ENCODE measurements at regions not wholly inside any gene's neighbourhood (a gene's known extent, or its start where the extent isn't known, plus 50 kb on each side); places are given as distances from the start of the nearest gene placed in this dataset.
"Not testable (repeated sequence)": the region's sequence is repeated elsewhere in the genome, so short reads cannot be mapped to it uniquely, and the experiment has no call there.

DNA sequence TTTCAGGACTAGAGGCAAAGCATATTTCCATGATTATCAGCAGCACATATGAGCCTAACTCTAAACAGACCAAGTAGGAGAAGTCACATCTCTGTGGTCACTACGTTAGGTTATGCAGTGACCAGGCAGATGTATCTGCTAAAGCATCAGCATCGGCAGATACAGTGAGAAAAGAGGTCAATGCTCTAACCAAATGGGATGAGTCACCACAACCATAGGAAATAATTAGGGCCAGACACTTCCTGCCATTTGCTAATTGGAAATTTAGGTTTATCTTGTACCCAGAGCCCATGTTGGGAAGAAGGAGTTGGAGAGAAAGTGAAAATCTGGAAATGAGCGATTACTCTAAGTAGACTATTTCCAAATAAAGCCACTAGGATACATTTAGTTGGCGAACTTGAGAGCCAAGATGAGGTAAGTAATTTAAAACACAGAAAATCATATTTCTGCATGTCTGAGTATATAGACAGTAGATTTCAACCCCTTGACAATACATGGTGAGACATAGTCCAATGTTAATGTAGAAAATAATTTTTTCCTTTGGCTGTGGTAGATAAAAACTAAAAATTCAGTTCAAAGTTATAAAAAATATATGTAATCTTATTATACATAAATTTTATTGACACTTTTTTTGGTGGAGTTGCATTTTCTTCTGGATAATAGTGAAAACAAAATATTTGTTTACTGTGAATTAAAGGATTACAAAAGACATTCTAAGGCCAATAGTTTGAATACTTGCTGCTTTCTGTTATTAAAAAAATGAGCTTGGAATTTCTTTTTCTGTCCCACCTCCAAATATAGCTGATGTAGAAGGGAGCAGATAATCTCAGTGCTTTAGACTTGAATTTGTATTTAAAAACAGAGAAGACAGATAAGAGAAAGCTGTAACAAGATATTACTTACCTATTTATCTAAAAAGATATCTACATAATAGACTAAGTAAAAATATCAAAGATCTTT is 104.4 kb upstream of the CSNK1A1L start:
- DNase-seq, result no peak

DNA sequence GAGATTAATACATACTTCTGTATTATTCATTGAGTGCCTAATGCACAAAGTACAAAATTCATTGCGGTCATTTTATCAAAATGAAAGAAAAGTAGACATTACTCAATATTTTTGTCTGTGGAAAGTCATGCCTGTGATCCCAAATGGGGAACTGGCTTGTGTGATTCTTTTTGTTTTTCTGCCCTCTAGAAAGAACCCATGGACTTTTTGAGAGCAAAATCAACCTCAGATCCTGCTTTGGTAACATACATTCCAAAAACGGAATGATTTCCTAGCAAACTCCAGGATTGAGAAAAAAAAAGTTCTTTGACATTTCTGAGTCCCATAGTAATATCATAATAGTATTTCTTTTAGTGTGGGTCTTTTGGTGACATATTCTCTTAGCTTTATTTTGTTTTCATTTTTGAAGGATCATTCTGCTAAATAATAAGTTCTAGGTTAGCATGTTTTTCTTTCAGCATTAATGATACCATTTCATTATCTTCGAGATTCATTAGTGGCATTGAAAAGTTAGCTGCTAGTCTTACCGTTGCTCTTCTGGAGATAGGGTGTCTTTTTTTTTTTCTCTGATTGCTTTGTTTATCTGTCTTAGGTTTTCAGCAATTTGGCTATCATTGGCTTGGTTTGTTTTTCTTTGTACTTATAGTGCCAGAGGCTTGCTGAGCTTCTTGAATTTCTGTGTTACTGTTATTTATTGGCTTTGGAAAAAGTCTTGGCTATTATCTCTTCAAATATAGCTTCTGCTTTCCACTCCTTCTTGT is 102.4 kb upstream of the CSNK1A1L start:
- no peak for DNase-seq

DNA sequence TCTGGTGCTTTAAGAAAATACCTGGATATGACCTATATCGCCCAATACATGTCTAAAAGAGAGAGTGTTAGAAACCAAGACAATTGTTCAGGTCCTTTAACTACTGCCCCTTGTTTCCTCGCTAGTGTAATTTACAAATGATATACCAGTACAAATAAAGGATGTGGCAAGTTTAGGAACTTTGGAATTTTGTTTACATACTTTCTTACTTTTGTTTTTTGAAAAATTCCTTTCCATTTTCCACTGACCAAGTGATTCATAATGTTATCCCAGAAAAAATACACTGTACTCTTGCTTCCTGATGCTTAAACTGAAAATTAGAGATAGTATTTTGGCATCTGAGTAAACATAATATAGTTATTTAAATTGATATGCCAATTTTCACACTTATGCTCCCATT is 96.8 kb upstream of the CSNK1A1L start:
- no peak for DNase-seq

GRCh38 chr13:37201081-37201480 is 95.6 kb upstream of the CSNK1A1L start:
- DNase-seq, result no peak

GRCh38 chr13:37198629-37199028 is 93.2 kb upstream of the CSNK1A1L start:
- DNase-seq, result no peak

DNA sequence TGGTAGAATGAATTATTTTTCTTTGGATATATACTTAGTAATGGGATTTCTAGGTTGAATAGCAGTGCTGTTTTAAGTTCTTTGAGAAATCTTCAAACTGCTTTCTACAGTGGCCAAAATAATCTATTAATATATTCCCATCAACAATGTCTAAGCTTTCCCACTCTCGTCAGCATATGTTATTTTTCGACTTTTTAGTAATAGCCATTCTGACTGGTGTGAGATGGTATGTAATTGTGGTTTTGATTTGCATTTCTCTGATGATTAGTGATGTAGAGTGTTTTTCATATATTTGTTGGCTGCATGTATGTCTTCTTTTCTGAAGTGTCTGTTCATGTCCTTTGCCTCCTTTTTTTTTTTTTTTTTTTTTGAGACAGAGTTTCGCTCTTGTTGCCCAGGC is 90.2 kb upstream of the CSNK1A1L start:
- no peak for DNase-seq

DNA sequence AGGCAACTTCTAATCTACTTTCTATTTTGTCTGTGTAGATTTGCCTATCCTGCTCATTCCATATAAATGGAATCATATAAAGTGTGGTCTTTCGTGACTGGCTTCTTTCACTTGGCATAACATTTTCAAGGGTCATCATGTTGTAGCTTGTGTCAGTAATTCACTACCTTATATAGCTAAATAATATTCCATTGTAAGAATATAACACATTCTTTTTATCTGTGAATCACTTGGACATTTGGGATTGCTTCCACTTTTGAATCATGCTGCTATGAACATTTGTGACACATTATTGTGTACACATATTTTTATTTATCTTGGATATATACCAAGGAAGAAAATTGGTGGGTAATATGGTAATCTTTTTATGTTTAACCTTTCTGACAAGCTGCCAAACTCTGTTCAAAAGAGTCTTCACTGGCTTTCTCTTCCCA is 89.0 kb upstream of the CSNK1A1L start:
- no peak for DNase-seq

GRCh38 chr13:37192956-37193355 is 87.5 kb upstream of the CSNK1A1L start:
- DNase-seq, result no peak

- DNase-seq, result no peak
These were observed 82.2 kb upstream of the CSNK1A1L start for GRCh38 chr13:37187621-37188020.

- DNase-seq, result no peak
These were observed 81.6 kb upstream of the CSNK1A1L start for GRCh38 chr13:37187105-37187504.

- DNase-seq, result no peak
These were observed 76.2 kb upstream of the CSNK1A1L start for GRCh38 chr13:37181620-37182019.

GRCh38 chr13:37179645-37180044 is 74.2 kb upstream of the CSNK1A1L start:
- no peak for DNase-seq

DNA sequence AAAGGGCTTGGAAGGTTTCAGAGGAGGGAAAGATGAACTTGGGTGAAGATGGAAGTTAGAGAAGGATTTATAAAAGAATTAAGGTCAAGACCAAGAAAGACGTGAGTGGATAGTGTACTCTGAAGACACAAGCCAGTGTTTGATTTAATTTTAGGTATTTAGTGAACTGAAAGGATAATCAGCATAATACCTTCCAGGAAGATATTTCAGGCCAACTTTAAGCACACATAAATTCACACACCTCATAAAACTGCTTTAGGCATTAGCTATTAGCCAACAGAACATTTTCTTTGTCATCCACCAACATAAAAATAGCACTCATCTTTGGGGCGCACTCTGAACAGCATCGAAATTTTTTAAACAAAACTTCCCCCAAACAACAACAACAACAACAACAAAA is 71.7 kb upstream of the CSNK1A1L start:
- DNase-seq, result no peak

DNA sequence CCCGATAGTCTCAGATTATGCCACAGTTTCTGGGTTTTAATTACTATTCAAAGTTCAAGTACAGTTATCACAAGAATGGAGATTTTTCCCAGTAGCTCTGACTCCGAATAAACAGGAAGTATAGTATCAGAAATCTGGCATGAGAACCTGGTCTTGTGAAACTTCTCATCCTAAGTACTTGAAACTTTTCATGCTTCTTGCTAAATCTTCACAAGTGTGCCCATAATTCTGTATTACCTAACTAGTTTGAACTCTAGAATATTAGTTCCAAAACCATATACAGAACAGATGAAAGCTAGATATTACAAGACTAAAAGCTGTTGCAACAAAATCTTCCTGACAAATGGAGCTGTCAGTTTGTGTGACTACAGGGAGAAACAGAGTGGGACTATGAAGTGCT is 70.5 kb upstream of the CSNK1A1L start:
- no peak for DNase-seq

DNA sequence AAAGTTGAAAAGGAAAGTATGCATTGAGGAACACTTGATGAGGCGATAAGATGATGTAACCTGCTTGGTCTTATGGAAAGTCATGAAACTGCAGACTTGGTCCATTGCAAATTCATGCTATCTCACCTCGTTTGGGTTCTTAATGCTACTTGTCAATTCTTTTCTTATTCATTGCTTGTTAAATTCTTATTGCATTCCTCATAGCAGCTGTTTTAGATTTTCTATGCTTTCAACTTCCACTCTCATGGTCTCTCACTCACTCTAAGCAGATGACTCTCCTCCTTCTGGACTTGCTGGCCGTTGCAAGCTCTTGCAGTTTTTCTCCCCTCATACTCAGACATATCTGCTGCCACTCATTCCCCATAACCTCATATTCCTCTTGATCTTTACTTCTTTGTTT is 67.8 kb upstream of the CSNK1A1L start:
- no peak for DNase-seq

DNA sequence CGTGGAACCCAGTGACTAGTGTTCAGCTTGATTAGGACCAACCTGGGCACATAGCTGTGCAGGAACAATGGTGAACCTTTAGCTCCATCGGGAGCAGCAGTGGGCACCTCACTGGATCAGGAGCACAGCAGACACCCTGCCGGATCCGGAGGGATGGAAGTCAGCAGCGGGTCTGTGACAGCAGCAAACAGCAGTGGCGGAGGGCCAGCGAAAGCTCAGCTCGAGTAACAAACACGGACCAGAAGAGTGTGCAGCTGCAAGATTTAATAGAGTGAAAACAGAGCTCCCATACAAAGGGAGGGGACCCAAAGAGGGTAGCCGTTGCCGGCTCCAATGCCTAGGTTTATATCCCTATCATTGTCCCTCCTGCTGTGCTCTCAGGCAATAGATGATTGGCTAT is 66.8 kb upstream of the CSNK1A1L start:
- peak in 5 of 14 donors; percentile 2 to 16 (median 12) for DNase-seq

GRCh38 chr13:37168926-37169325 is 63.5 kb upstream of the CSNK1A1L start:
- DNase-seq, result no peak

DNA sequence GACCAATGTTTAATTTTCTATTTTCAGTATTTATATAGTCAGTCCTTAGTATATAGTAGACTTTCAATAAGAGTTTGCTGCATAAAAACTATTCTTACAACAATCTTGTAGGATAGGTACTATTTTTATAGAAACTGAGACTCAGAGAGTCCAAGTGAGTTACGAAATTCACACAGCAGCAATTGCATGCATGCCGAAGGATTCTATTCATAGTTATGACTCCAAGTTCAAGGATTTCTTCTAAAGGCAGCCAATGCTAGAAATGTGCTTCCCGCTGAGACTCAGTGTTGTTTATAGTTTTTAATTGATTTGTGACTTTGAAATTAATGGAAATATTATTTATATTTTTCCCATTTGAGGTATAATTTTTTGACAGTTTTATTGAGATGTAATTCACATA is 62.7 kb upstream of the CSNK1A1L start:
- DNase-seq, result no peak

GRCh38 chr13:37164635-37165034 is 59.2 kb upstream of the CSNK1A1L start:
- no peak for DNase-seq

GRCh38 chr13:37163641-37164265 is 58.3 kb upstream of the CSNK1A1L start:
- no peak for DNase-seq

DNA sequence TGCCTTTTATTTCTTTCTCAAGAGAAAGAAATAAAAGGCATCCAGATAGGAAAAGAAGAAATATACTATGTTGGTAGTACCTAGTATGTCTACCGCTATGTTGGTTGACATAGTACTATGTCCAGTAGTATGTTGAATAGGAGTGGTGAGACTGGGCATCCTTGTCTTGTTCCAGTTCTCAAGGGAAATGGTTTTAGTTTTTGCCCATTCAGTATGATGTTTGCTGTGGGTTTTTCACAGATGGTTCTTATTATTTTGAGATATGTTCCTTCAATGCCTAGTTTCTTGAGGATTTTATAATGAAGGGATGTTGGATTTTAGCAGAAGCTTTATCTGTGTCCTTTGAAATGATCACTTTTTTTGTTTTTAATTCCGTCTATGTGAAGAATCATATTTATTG is 53.0 kb upstream of the CSNK1A1L start:
- no peak for DNase-seq

DNA sequence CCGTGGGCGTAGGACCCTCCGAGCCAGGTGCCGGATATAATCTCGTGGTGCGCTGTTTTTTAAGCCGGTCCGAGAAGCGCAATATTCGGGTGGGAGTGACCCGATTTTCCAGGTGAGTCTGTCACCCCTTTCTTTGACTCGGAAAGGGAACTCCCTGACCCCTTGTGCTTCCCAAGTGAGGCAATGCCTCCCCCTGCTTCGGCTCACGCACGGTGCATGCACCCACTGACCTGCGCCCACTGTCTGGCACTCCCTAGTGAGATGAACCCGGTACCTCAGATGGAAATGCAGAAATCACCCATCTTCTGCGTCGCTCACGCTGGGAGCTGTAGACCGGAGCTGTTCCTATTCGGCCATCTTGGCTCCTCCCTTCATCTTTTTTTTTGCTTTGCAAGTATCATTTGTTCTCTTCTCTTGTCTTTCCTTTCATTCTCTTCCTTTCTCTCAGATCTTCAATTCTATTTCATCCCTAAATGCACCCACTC is 50.2 kb upstream of the CSNK1A1L start:
- DNase-seq, result not testable (repeated sequence)

All from C1 segment of cervical spinal cord (tissue), 14 donors.